ENCODE measurements at regions not wholly inside any gene's neighbourhood (a gene's known extent, or its start where the extent isn't known, plus 50 kb on each side); places are given as distances from the start of the nearest gene placed in this dataset.

GRCh38 chr12:91836264-91836663 lies 309.4 kb downstream of the BTG1 start:
- TF ChIP-seq CTCF (conservative IDR thresholded peaks at IDR 0.05; ENCODE audit: low read length) = no peak
- TF ChIP-seq EZH2phosphoT487 (IDR thresholded peaks at IDR 0.05; ENCODE audit: borderline replicate concordance, low read depth, low read length) = no peak
